Kidney epithelial cell (primary cell): ENCODE measurements at regions not wholly inside any gene's neighbourhood (a gene's known extent, or its start where the extent isn't known, plus 50 kb on each side); places are given as distances from the start of the nearest gene placed in this dataset.

Experiments used
- DNase-seq: peaks from one replicate; pipeline ENCODE4 v3.0.0-alpha.2; 2010; ENCODE audit warnings: low read depth
- H3K27me3 ChIP-seq: 2 replicates; pipeline ENCODE4 v1.6.0; 2011; ENCODE audit warnings: low read length; ENCODE audit not compliant: control insufficient read depth, insufficient read depth
- H3K36me3 ChIP-seq: 2 replicates; pipeline ENCODE4 v1.5.1; 2011; ENCODE audit warnings: low read length; ENCODE audit not compliant: control insufficient read depth, insufficient read depth
- H3K4me3 ChIP-seq: 2 replicates; pipeline ENCODE4 v1.5.1; 2011; ENCODE audit warnings: low read depth, mild to moderate bottlenecking, control low read depth, low read length
- CTCF ChIP-seq: IDR thresholded peaks from 2 replicates; pipeline ENCODE4 v1.5.1; 2011; ENCODE audit warnings: mild to moderate bottlenecking, moderate library complexity, low read length, control low read depth, inconsistent platforms; ENCODE audit not compliant: insufficient read depth, poor library complexity, severe bottlenecking

GRCh38 chr20:3354247-3354646, 53.2 kb downstream of the DNAAF9 start:
- no peak for TF ChIP-seq CTCF
- no peak for DNase-seq
- no peaks in the 10 kb centered on the region for H3K36me3 ChIP-seq
- H3K4me3 ChIP-seq: no peak overlapping the region
- H3K27me3 ChIP-seq: no peaks in the 10 kb centered on the region

GRCh38 chr20:3353646-3354045, 53.8 kb downstream of the DNAAF9 start:
- no peak for TF ChIP-seq CTCF
- H3K36me3 ChIP-seq: no peaks in the 10 kb centered on the region

GRCh38 chr20:3352202-3352601, 55.3 kb downstream of the DNAAF9 start:
- no peak for DNase-seq
- no peak overlapping the region for H3K4me3 ChIP-seq
- no peak for TF ChIP-seq CTCF
- H3K36me3 ChIP-seq: no peaks in the 10 kb centered on the region
- H3K27me3 ChIP-seq: no peaks in the 10 kb centered on the region

More at GRCh38 chr20:3353646-3354045, 53.8 kb downstream of the DNAAF9 start:
- no peak for DNase-seq
- Histone ChIP-seq H3K27me3 (no peaks in the 10 kb centered on the region), H3K4me3 (no peak overlapping the region)

- no peaks in the 10 kb centered on the region for H3K36me3 ChIP-seq
- TF ChIP-seq CTCF: no peak
- H3K27me3 ChIP-seq: no peaks in the 10 kb centered on the region
- H3K4me3 ChIP-seq: no peak overlapping the region
- no peak for DNase-seq
Measured at GRCh38 chr20:3350422-3350821, 57.0 kb downstream of the DNAAF9 start.

- DNase-seq: no peak
- Histone ChIP-seq H3K36me3 (no peaks in the 10 kb centered on the region), H3K27me3 (no peaks in the 10 kb centered on the region), H3K4me3 (no peak overlapping the region)
- no peak for TF ChIP-seq CTCF
Measured at GRCh38 chr20:3349786-3350185, 57.7 kb downstream of the DNAAF9 start.

- Histone ChIP-seq H3K36me3 (no peaks in the 10 kb centered on the region), H3K27me3 (no peaks in the 10 kb centered on the region), H3K4me3 (no peak overlapping the region)
- no peak for DNase-seq
- TF ChIP-seq CTCF: no peak
Measured at GRCh38 chr20:3342766-3343165, 64.7 kb downstream of the DNAAF9 start.
